ENCODE measurements at regions not wholly inside any gene's neighbourhood (a gene's known extent, or its start where the extent isn't known, plus 50 kb on each side); places are given as distances from the start of the nearest gene placed in this dataset.

DNA sequence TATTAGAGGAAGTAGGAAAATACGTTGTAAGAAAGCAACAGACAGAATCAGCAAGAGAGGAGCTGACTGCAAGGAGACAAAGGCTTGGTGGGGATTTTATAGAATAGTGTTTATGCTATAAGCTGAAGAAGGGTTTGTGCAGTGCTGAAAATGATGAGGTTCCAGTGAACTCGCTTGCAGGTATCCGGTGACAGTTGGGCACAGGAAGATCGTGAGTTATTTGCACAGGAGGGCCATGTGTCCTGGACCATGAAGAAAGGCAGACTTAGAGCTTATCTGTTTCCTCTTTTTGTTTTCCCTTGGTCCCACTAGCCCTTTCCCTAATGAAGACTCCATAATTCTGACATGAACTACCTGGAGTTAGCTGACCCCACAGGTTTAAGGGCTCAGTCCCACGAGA is 61.4 kb downstream of the NXNL2 start:
- DNase-seq (ENCODE audit: low spot score): no peak
- CTCF ChIA-PET: interaction anchor here (0.6 kb wide), 1 partner anchor 404 kb away, joined by 3 read pairs; no protein-coding TSS in a partner anchor
- no peak overlapping the region for H3K27ac ChIP-seq
- TF ChIP-seq, protein P1, sequence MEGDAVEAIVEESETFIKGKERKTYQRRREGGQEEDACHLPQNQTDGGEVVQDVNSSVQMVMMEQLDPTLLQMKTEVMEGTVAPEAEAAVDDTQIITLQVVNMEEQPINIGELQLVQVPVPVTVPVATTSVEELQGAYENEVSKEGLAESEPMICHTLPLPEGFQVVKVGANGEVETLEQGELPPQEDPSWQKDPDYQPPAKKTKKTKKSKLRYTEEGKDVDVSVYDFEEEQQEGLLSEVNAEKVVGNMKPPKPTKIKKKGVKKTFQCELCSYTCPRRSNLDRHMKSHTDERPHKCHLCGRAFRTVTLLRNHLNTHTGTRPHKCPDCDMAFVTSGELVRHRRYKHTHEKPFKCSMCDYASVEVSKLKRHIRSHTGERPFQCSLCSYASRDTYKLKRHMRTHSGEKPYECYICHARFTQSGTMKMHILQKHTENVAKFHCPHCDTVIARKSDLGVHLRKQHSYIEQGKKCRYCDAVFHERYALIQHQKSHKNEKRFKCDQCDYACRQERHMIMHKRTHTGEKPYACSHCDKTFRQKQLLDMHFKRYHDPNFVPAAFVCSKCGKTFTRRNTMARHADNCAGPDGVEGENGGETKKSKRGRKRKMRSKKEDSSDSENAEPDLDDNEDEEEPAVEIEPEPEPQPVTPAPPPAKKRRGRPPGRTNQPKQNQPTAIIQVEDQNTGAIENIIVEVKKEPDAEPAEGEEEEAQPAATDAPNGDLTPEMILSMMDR (conservative IDR thresholded peaks at IDR 0.05; ENCODE audit: low read depth): no peak
- POLR2A ChIA-PET (ENCODE audit: low non-redundant PET): no interaction called here

DNA sequence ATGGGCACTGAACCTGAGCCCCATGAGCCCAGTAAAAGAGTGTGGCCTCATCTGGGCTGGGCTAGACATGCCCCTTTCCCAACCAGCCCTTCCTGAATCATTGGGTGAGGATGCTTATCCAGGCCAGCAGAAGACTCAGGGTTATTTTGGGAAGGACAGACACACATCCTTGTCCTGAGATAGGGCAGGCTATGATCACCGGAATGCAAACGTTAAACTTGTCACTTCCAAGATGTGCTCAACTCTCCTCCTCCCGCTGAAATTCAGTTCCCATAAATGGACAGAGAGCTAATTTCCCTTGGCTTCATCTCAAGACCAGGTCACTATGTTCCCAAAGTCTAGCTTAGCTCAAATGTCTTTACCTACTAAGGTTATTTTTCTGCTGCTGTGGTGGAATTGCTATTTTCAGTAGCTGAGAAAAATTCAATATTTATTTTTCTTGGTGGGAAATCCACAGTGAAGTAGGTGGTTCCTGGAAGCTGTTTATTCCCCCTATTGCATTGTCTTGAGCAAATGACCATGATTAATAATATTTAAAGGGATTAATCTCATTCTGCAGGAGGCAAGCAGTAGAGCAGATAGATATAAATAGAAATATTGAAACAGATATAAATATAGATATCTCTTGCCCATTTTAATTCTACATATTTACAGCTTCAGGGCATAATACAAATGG is 70.0 kb downstream of the NXNL2 start:
- no peak for DNase-seq (ENCODE audit: low spot score)
- ChIA-PET CTCF (no interaction called here), POLR2A (ENCODE audit: low non-redundant PET) (no interaction called here)
- TF ChIP-seq, protein P1 (conservative IDR thresholded peaks at IDR 0.05; ENCODE audit: low read depth): no peak
- no peak overlapping the region for H3K27ac ChIP-seq

DNA sequence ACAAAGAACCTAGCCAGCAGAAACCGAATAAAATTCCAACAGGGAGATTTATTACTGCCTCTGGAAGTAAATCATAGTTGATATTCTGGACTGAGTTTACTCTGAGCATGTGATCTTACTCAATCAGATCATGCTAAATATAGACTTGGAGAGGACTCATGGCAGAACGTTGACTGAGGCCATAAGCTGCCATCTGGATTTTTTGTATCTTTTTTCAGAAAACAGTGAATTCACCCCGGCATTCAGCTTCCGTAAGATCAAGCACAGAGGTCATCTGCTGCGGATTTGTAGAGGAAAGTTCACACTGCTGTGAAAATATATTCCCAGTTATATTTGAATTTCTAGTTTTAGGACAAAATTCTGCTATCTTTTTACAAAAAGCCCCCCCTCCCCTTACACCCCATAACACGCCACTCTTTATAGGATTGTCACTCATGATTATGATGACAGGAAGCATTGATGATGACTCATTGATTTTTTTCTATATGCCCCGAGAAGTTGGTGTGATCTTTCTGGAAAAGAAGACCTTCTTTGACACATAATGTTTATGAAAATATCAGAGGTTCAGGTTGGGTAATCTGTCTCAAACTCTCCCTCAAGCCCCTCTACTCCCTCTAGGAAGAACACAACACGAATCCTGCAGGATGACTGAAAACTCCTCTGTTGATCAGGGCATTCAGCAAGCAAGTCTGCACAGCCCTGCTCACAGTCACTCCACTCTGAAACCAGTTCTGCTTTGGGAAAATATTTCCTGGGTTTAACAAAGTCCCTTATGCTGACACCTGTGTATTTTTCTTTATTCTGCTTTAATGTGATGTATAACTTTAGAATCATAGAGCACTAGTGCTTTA is 70.8 kb downstream of the NXNL2 start:
- DNase-seq (ENCODE audit: low spot score): no peak
- H3K27ac ChIP-seq: no peak overlapping the region
- TF ChIP-seq, protein P1 (conservative IDR thresholded peaks at IDR 0.05; ENCODE audit: low read depth): no peak
- POLR2A ChIA-PET (ENCODE audit: low non-redundant PET): no interaction called here
- CTCF ChIA-PET: no interaction called here

DNA sequence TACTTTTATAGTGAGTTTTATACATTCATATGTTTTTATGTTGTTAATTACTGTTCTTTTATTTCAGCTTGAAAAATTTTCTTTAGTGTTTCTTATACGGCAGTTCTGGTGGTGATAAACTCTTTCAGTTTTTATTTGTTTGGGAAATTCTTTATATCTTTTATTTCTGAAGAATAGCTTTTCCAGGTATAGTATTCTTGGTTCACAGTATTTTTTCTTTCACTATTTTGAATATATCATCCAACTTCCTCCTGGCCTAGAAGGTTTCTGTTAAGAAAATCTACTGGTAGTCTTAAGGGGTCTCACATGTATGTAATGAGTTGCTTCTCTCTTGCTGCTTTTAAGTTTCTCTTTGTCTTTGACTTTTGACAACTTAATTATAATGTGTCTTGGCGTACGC is 79.4 kb downstream of the NXNL2 start:
- DNase-seq (ENCODE audit: low spot score): no peak
- ChIA-PET CTCF (no interaction called here), POLR2A (ENCODE audit: low non-redundant PET) (no interaction called here)

DNA sequence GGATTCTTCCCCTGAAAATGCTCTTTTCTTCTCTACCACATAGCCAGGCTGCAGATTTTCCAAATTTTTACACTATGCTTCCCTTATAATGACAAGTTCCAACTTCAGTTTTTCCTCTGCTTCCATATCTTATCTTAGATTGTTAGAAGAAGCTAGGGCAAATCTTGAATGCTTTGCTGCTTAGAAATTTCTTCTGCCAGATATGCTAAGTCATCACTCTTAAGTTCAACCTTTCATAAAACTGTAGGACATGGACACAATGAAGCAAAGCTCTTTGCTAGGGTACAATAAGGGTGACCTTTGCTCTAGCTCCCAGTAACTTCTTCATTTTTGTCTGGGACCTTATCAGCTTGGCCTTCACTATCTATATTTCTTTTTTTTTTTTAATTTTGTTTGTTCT is 88.7 kb downstream of the NXNL2 start:
- H3K27ac ChIP-seq: no peak overlapping the region
- TF ChIP-seq, protein P1 (conservative IDR thresholded peaks at IDR 0.05; ENCODE audit: low read depth): no peak
- DNase-seq (ENCODE audit: low spot score): no peak
- POLR2A ChIA-PET (ENCODE audit: low non-redundant PET): no interaction called here
- CTCF ChIA-PET: interaction anchor here (0.6 to 0.7 kb wide), 2 partner anchors 124 to 1028 kb away, joined by 3 read pairs; no protein-coding TSS in a partner anchor

More for the DNA sequence above, 79.4 kb downstream of the NXNL2 start:
- TF ChIP-seq, protein P1 (conservative IDR thresholded peaks at IDR 0.05; ENCODE audit: low read depth): no peak
- H3K27ac ChIP-seq: no peak overlapping the region

DNA sequence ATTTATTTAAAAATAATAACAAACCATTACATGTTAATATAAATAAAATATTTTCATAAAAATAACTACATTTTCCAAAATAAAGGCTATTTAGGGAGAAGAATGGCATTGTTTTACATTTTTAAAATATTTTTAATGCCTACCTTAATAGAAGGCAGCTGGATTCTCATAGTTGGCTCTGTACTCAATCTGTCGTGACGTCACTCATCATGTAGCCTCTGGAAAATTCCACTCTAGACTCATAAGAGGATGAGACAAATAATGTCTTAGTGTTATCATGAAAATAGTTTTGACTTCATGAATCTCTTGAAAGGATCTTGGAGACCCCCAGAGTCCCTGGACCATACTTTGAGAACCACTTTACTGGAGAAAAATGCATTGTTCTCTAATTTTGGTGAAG is 93.1 kb downstream of the NXNL2 start:
- ChIA-PET POLR2A (ENCODE audit: low non-redundant PET) (no interaction called here), CTCF (no interaction called here)
- TF ChIP-seq, protein P1 (conservative IDR thresholded peaks at IDR 0.05; ENCODE audit: low read depth): no peak
- no peak for DNase-seq (ENCODE audit: low spot score)
- no peak overlapping the region for H3K27ac ChIP-seq

Measured in RWPE1 (cell line).